ENCODE measurements at regions not wholly inside any gene's neighbourhood (a gene's known extent, or its start where the extent isn't known, plus 50 kb on each side); places are given as distances from the start of the nearest gene placed in this dataset.

GRCh38 chr6:15897063-15897876, 231.6 kb upstream of the MYLIP start:
- no peak for ATAC-seq
- no peak overlapping the region for H2AFZ ChIP-seq (ENCODE audit: low read length)
- intact Hi-C loops (cut with micrococcal nuclease), result no loop called here
- H3K27me3 ChIP-seq (ENCODE audit: low read length), result no peaks in the 10 kb centered on the region
- CTCF ChIA-PET, result no interaction called here
- no peak overlapping the region for H3K9ac ChIP-seq (ENCODE audit: low read length)
- no peak overlapping the region for H3K4me2 ChIP-seq (ENCODE audit: low read length)
- no peaks in the 10 kb centered on the region for H3K36me3 ChIP-seq (ENCODE audit: low read depth, low read length)
- no peak for DNase-seq
- H3K9me2 ChIP-seq (replicated peaks; ENCODE audit: low read length), result no peaks in the 10 kb centered on the region
- H3F3A ChIP-seq (ENCODE audit: low read length, unreplicated experiment), result no peaks in the 10 kb centered on the region
- H3K9me3 ChIP-seq (ENCODE audit: low read length), result no peaks in the 10 kb centered on the region
- H3K27ac ChIP-seq (ENCODE audit: low read length), result no peak overlapping the region
- no peaks in the 10 kb centered on the region for H4K20me1 ChIP-seq (ENCODE audit: low read length)
- POLR2A ChIA-PET (ENCODE audit: unreplicated experiment), result interaction anchor here (0.7 kb wide), 1 partner anchor 1053 kb away, joined by 4 read pairs; no protein-coding TSS in a partner anchor
- BruUV-seq (replicated peaks), result no TSS peak
- no peak overlapping the region for H3K4me3 ChIP-seq (ENCODE audit: low read length)
- H3K4me1 ChIP-seq (ENCODE audit: insufficient read depth, low read length), result 0 out of 2 replicates have a peak, but pooled peaks cover 4% of the 10 kb centered on the region
- no peak for TF ChIP-seq EZH2phosphoT487 (IDR thresholded peaks at IDR 0.05; ENCODE audit: borderline replicate concordance, low read length)
- TF ChIP-seq EZH2 (IDR thresholded peaks at IDR 0.05; ENCODE audit: low read length, unreplicated experiment), result no peak
- TF ChIP-seq CTCF (conservative IDR thresholded peaks at IDR 0.05; ENCODE audit: low read depth, low read length), result no peak
- no peaks in the 10 kb centered on the region for H3K79me2 ChIP-seq (ENCODE audit: low read length)

DNA sequence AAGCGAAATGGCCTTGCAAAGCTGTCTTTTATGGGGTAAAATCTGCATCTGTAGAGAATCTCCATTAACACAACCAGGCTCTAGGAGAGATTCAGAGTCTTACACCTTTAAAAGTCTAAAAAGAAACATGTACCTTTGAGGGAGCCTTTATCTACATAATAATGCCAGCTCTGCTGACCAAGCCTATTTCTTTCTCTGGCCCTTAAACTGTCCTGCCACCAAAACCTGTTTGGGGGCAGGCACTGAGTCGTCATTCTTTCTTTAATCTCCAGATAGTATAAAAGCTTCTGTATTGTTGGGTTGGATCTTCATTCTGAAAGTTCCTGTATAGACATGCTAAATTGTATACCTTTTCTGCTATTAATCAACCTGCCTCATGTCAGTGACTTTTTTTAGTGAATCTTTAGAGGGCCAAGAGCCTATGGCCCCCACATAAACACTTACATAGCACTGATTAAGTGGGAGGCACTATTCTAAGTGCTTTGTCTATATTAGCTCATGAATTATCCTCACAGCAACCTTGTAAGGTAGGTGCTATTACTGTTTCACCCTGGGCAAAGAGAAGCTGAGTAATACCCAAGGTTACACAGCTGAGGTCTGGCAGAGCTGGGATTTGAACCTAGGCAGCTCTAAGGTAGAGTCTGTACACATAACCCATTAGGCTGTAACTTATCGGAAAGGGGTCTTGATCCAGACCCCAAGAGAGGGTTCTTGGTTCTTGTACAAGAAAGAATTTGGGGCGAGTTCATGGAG, 232.3 kb upstream of the DTNBP1 start:
- H3K4me3 ChIP-seq (ENCODE audit: low read length), result no peak overlapping the region
- ChIA-PET CTCF (no interaction called here), POLR2A (ENCODE audit: unreplicated experiment) (no interaction called here)
- no peaks in the 10 kb centered on the region for H3K9me2 ChIP-seq (replicated peaks; ENCODE audit: low read length)
- H2AFZ ChIP-seq (ENCODE audit: low read length), result no peak overlapping the region
- TF ChIP-seq CTCF (conservative IDR thresholded peaks at IDR 0.05; ENCODE audit: low read depth, low read length), result no peak
- no peak for TF ChIP-seq EZH2phosphoT487 (IDR thresholded peaks at IDR 0.05; ENCODE audit: borderline replicate concordance, low read length)
- no peak for TF ChIP-seq EZH2 (IDR thresholded peaks at IDR 0.05; ENCODE audit: low read length, unreplicated experiment)
- H3F3A ChIP-seq (ENCODE audit: low read length, unreplicated experiment), result no peaks in the 10 kb centered on the region
- no peak overlapping the region for H3K4me2 ChIP-seq (ENCODE audit: low read length)
- no peak overlapping the region for H3K9ac ChIP-seq (ENCODE audit: low read length)
- H3K36me3 ChIP-seq (ENCODE audit: low read depth, low read length), result no peaks in the 10 kb centered on the region
- ATAC-seq (no peak), DNase-seq (no peak)
- no peak overlapping the region for H3K27ac ChIP-seq (ENCODE audit: low read length)
- no peaks in the 10 kb centered on the region for H3K27me3 ChIP-seq (ENCODE audit: low read length)
- no peaks in the 10 kb centered on the region for H4K20me1 ChIP-seq (ENCODE audit: low read length)
- no peaks in the 10 kb centered on the region for H3K79me2 ChIP-seq (ENCODE audit: low read length)
- no TSS peak for BruUV-seq (replicated peaks)
- 0 out of 2 replicates have a peak, but pooled peaks cover 4% of the 10 kb centered on the region for H3K4me1 ChIP-seq (ENCODE audit: insufficient read depth, low read length)
- no peaks in the 10 kb centered on the region for H3K9me3 ChIP-seq (ENCODE audit: low read length)
- intact Hi-C loops (cut with micrococcal nuclease), result loop anchor here (2.0 to 5.0 kb wide), 2 partner anchors 203 to 274 kb away; no protein-coding TSS in a partner anchor
